ENCODE measurements at regions not wholly inside any gene's neighbourhood (a gene's known extent, or its start where the extent isn't known, plus 50 kb on each side); places are given as distances from the start of the nearest gene placed in this dataset.

DNA sequence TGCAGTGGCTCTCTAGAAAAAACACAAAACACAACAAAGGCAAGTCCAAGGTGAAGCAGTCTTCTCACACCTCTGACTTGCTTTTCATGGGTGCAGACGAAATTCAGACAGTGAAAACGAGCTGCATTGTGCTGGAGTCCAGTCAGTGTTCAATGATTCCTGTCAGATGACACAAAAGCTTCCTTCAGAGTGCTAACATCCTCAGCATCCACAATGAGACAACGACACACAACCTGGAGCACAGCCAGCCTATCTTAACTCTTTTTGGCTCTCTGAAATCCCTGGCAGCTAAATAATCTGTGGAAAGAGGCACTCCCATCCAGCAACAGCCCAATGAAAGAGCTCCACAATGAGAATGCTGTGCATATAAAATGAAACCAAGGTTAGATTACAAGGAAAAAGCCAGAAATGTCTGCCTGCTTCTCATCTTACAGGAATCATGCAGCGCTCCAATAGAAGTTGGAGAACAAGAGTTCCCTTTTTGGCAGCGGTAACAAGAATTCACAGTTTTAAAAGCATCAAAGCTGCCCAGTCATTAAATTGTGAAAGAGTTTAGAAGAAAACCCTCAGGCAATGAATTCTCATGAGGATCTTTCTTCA is 659.8 kb upstream of the TSPY4 start:
- Histone ChIP-seq H3K27ac (no peak overlapping the region), H3K9me3 (replicated peaks) (no peaks in the 10 kb centered on the region), H3K36me3 (no peaks in the 10 kb centered on the region), H3K4me1 (replicated peaks) (no peaks in the 10 kb centered on the region), H3K27me3 (replicated peaks) (no peaks in the 10 kb centered on the region), H3K4me3 (no peak overlapping the region)
- DNase-seq (ENCODE audit: low read depth in 1 of 2, low spot score in 2 of 2) = no peak

DNA sequence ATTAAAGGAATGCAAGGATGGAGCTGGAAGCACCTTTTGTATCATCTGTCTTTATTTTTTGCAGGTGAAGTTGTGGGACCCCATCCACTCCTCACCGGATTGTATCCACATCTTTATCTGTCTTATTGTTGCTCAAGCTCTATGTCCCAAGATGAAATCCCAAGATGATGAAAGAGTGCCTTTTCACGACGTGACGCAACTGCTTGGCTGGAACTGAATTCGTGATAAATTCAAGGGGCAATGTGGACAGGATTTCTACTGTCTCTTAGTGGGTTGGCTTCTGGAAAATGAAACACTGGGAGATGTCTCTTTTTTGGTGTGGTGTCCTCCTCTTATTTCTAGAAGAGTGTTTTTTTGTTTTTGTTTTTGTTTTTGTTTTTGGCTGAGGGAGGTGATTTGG is 650.1 kb upstream of the TSPY4 start:
- Histone ChIP-seq H3K4me3 (no peak overlapping the region), H3K27me3 (replicated peaks) (no peaks in the 10 kb centered on the region), H3K36me3 (no peaks in the 10 kb centered on the region), H3K9me3 (replicated peaks) (no peaks in the 10 kb centered on the region), H3K27ac (no peak overlapping the region), H3K4me1 (replicated peaks) (no peaks in the 10 kb centered on the region)
- no peak for DNase-seq (ENCODE audit: low read depth in 1 of 2, low spot score in 2 of 2)

DNA sequence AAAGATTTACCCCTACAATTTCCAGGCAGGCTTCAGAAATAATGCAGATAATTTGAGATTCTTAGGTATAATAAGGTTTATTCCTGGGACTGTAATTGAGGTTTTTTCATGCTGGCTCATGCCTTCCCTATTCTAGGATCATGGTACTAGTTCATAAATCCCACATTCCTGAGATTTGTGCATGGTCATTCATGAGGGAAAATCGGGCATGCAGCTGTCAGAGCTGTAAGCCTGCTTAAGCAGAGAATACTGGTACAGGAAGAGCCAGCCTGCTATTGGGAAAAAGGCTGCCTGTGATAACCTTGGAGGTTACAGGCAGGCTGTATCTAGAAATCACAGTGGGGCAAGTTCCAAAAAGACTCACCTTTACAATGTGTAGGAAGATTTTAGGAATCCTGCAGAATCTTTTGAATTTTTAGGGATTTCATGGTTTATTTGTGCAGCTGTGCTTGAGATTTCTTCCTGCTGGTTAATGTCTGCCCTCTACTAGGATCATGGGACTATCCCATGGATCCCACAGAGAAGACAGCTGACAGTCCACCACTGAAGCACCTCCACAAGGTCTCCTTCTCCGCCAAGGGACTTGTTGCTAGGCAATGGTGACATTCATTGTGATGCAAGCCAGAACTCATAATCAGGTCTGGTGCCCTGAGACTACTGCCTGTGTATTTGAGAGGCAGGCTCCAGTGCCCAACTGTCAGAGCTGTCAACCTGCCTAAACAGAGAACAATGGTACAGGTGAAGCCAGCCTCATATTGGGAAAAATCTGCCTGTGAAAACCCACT is 646.2 kb upstream of the TSPY4 start:
- no peak overlapping the region for H3K27ac ChIP-seq
- H3K4me1 ChIP-seq (replicated peaks) = no peaks in the 10 kb centered on the region; the same call in 1 of the 2 replicates
- no peaks in the 10 kb centered on the region for H3K27me3 ChIP-seq (replicated peaks)
- no peak for DNase-seq (ENCODE audit: low read depth in 1 of 2, low spot score in 2 of 2)
- no peaks in the 10 kb centered on the region for H3K36me3 ChIP-seq
- H3K9me3 ChIP-seq (replicated peaks) = no peaks in the 10 kb centered on the region
- H3K4me3 ChIP-seq = no peak overlapping the region

DNA sequence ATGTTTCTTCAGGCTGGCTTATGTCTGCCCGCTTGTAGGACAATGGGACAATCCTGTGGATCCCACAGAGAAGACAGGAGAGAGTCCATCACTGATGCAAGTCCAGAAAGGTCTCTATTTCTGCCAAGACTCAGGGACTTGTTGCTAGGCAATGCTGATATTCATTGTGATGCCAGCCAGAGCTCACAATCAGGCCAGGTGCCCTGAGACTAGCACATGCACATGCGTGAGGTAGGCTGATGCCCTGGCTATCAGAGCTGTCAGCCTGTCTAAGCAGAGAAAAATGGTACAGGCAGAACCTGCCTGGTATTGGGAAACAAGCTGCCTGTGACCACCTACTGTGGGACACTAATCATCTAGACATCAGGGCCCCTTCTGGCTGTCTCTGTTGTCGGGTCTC is 638.7 kb upstream of the TSPY4 start:
- H3K27me3 ChIP-seq (replicated peaks) = no peaks in the 10 kb centered on the region
- H3K4me1 ChIP-seq (replicated peaks) = no peaks in the 10 kb centered on the region; the same call in 1 of the 2 replicates
- H3K4me3 ChIP-seq = no peak overlapping the region
- H3K27ac ChIP-seq = no peak overlapping the region
- H3K9me3 ChIP-seq (replicated peaks) = no peaks in the 10 kb centered on the region
- DNase-seq (ENCODE audit: low read depth in 1 of 2, low spot score in 2 of 2) = no peak
- H3K36me3 ChIP-seq = no peaks in the 10 kb centered on the region

DNA sequence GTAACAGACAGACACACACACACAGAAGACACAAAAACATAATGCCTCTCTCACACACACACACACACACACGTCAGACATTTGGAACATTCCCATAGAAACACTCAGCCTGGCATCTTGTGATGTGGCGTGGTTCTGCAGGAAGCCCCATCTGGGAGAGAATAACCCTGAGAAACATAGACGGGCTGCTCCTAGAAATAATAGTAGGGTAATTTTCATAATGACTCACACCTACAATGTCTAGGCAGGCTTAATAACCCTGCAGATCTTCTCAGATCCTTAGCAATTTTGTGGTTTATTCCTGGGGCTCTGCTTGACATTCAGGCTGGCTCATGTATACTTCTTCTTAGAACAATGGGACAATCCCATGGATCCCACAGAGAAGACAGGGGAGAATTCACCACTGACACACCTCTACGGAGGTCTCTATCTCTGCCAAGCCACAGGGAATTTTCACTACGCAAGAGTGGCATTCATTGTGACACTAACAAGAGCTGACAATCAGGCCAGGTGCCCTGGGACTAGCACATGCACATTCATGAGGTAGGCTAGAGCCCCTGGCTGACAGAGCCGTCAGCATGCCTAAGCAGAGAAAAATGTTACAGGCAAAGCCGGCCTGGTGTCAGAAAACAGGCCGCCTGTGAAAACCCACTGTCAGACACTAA is 631.5 kb upstream of the TSPY4 start:
- peak; percentile 44 to 71 for DNase-seq (ENCODE audit: low read depth in 1 of 2, low spot score in 2 of 2)
- Histone ChIP-seq H3K27me3 (replicated peaks) (no peaks in the 10 kb centered on the region), H3K9me3 (replicated peaks) (no peaks in the 10 kb centered on the region), H3K4me3 (no peak overlapping the region), H3K4me1 (replicated peaks) (peaks cover 12% of the 10 kb centered on the region), H3K36me3 (no peaks in the 10 kb centered on the region), H3K27ac (peak overlapping the region; percentile 54)

DNA sequence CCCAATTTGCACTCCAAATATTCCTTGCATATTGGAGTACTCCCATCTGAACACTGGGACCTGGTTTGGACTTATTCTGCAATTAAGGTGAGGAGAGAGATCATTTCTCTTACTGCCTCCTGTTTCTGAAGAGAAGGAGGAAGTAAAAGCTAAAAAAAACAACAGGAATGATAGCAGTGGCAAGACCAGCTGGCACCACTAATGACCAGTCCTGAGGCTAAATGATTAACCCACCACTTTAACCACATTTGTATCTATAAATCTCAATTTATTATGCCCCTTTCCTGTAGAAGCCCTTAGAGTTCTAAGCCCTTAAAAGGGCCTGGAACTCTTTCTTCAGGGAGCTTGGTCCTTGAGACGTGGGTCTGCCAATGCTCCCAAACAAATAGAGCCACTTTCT is 625.0 kb upstream of the TSPY4 start:
- no peak for DNase-seq (ENCODE audit: low read depth in 1 of 2, low spot score in 2 of 2)
- H3K27me3 ChIP-seq (replicated peaks) = no peaks in the 10 kb centered on the region
- H3K9me3 ChIP-seq (replicated peaks) = no peaks in the 10 kb centered on the region
- H3K27ac ChIP-seq = no peak overlapping the region
- no peaks in the 10 kb centered on the region for H3K4me1 ChIP-seq (replicated peaks)
- H3K4me3 ChIP-seq = no peak overlapping the region
- no peaks in the 10 kb centered on the region for H3K36me3 ChIP-seq

DNA sequence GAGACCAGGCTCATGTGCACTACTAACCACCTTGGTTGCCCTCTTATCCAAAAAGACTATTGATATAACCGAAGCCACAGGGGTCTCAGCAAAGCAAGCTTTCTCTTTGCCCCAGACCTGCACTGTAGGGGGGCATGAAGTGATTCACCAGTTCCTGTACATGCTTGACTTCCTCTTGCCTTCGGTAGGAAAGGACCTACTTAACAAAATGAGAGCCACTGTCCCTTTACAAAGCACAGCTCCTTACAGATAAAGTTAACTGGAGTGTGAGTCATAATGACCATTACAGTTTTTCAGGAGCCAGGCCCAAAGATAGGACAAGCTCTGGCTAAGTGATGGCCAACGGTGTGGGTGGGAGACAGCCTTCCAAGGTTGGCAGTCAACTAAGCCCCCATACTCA is 622.0 kb upstream of the TSPY4 start:
- no peak overlapping the region for H3K4me3 ChIP-seq
- H3K9me3 ChIP-seq (replicated peaks) = no peaks in the 10 kb centered on the region
- H3K27me3 ChIP-seq (replicated peaks) = no peaks in the 10 kb centered on the region
- H3K36me3 ChIP-seq = no peaks in the 10 kb centered on the region
- no peak overlapping the region for H3K27ac ChIP-seq
- H3K4me1 ChIP-seq (replicated peaks) = no peaks in the 10 kb centered on the region
- no peak for DNase-seq (ENCODE audit: low read depth in 1 of 2, low spot score in 2 of 2)

DNA sequence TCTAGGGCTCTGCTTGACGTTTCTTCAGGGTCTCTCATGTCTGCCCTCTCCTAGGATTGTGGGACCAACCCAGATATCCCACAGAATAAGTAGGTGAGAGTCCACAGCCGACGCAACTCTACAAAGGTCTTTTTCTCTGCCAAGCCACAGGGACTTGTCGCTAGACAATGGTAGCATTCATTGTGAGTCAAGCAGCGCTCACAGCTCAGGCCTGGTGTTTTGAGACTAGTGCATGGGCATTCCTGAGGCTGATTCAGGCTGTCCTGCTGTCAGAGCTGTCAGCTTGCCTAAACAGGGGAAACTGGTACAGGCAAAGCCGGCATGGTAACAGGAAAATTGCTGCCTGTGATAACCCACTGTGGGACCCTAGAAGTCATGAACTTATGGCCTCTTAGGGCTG is 610.6 kb upstream of the TSPY4 start:
- no peak overlapping the region for H3K27ac ChIP-seq
- no peak overlapping the region for H3K4me3 ChIP-seq
- DNase-seq (ENCODE audit: low read depth in 1 of 2, low spot score in 2 of 2) = peak; percentile 0 to 40
- no peaks in the 10 kb centered on the region for H3K4me1 ChIP-seq (replicated peaks)
- H3K27me3 ChIP-seq (replicated peaks) = no peaks in the 10 kb centered on the region
- H3K9me3 ChIP-seq (replicated peaks) = no peaks in the 10 kb centered on the region
- no peaks in the 10 kb centered on the region for H3K36me3 ChIP-seq

DNA sequence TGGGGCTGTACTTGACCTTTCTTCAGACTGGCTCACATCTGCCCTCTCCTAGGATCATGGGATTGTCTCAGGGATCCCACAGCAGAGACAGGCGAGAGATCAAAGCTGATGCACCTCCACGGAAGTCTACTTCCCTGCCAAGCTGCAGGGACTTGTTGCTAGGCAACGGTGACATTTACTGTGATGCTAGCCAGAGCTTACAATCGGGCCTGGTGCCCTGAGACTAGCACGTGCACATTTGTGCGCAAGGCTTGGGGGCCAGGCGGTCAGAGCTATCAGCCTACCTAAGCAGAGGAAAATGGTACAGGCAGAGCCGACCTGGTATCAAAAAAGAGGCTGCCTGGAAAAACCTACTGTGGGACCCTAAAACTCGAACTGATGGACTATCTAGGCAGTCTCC is 607.3 kb upstream of the TSPY4 start:
- Histone ChIP-seq H3K36me3 (no peaks in the 10 kb centered on the region), H3K27ac (no peak overlapping the region), H3K9me3 (replicated peaks) (no peaks in the 10 kb centered on the region), H3K27me3 (replicated peaks) (no peaks in the 10 kb centered on the region), H3K4me3 (no peak overlapping the region), H3K4me1 (replicated peaks) (0 out of 2 replicates have a peak, but pooled peaks cover 4% of the 10 kb centered on the region)
- no peak for DNase-seq (ENCODE audit: low read depth in 1 of 2, low spot score in 2 of 2)

DNA sequence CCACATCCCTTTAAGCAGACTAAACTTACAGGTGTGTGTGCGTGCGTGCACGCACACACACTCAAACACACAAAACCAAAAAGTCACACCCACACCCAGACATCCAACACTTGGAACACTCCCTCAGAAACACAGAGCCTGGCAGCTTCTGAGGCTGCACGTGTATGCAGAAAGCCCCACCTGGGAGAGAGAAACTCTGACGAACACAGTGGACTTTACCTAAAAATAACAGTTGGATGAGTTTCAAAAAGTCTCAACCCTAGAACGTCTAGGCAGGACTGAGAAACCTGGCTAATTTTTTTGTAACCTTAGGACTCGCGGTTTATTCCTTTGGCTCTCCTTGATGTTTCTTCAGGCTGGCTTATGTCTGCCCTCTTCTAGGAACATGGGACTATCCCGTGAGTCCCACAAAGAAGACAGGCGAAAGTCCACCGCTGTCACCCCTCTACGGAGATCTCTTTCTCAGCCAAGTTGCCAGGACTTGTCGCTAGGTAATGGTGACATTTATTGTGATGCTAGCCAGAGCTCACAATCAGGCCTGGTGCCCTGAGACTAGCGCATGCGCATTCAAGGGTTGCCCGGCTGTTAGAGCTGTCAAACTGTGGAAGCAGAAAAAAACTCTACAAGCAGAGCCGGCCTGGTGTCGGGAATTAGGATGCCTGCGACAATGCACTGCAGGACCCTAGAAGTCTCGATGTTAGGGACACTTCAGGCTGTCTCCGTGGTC is 595.8 kb upstream of the TSPY4 start:
- H3K36me3 ChIP-seq = no peaks in the 10 kb centered on the region
- DNase-seq (ENCODE audit: low read depth in 1 of 2, low spot score in 2 of 2) = no peak
- no peaks in the 10 kb centered on the region for H3K27me3 ChIP-seq (replicated peaks)
- no peak overlapping the region for H3K27ac ChIP-seq
- H3K4me3 ChIP-seq = no peak overlapping the region
- H3K9me3 ChIP-seq (replicated peaks) = no peaks in the 10 kb centered on the region
- H3K4me1 ChIP-seq (replicated peaks) = no peaks in the 10 kb centered on the region

DNA sequence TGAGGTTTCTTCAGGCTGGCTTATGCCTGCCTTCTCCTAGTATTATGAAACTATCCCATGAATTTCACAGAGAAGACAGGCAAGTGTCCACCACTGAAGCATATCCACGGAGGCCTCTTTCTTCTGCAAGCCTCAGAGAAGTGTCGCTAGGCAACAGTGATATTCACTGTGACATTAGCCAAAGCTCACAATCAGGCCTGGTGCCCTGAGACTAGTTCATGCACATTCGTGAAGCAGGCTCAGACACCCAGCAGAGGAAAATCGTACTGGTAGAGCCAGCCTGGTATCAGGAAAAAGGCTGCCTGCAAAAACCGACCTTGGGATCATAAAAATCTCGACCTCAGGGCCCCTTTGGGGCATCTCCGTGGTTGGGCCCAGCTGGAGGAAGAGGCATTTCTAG is 573.1 kb upstream of the TSPY4 start:
- no peaks in the 10 kb centered on the region for H3K27me3 ChIP-seq (replicated peaks)
- peaks cover 21% of the 10 kb centered on the region for H3K4me1 ChIP-seq (replicated peaks)
- no peak overlapping the region for H3K4me3 ChIP-seq
- DNase-seq (ENCODE audit: low read depth in 1 of 2, low spot score in 2 of 2) = no peak
- H3K27ac ChIP-seq = peak overlapping the region; percentile 32; the same call in 1 of the 2 replicates
- no peaks in the 10 kb centered on the region for H3K9me3 ChIP-seq (replicated peaks)
- no peaks in the 10 kb centered on the region for H3K36me3 ChIP-seq

DNA sequence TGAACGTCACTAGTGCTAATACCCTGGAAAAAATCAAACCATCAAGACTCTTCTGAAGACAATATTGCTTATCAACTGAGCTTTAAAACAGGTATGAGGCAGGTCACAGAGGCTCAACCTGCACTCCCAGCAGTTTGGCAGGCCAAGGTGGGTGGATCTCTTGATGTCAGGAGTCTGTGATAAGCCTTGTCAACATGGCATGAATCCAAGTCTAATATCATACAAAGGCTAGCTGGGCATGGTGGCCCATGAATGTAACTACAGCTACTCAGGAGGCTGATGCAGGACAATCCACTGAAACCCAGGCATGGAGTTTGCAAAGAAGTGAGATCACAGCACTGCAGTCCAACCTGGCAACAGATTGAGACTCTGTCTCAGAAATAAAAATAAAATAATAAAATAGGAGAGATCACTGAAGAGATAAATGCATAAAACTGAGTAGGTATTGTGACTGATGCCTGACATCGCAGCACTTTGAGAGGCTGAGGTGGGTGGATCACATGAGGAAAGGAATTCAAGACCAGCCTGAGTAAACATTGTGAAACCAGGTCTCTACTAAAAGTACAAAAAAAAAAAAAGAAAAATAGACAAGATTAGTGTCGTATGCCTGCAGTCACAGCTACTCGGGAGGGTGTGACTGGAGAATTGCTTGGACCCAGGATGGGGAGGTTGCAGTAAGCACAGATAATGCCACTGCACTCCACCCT is 555.9 kb upstream of the TSPY4 start:
- Histone ChIP-seq H3K36me3 (no peaks in the 10 kb centered on the region), H3K4me1 (replicated peaks) (0 out of 2 replicates have a peak, but pooled peaks cover 5% of the 10 kb centered on the region), H3K27ac (no peak overlapping the region), H3K9me3 (replicated peaks) (no peaks in the 10 kb centered on the region), H3K27me3 (replicated peaks) (no peaks in the 10 kb centered on the region), H3K4me3 (no peak overlapping the region)
- DNase-seq (ENCODE audit: low read depth in 1 of 2, low spot score in 2 of 2) = no peak

DNA sequence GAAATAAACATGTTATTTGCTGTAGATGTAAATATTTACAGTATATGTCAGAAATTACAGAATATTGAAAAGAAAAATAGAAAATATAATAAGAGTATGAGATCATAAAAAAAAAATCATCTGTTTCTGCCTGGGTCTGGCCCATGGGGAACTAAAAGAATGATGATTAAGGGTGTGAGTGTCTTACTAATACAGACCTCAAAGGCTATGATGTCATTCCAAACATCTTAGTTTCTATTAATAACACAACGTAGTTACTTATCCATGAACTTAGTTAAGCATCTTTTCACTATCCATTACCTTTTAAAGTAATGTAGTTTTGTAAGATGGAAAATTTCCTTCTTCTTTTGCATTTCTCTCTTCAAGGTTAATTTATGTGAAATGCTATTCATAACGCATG is 542.7 kb upstream of the TSPY4 start:
- H3K27ac ChIP-seq = no peak overlapping the region
- H3K9me3 ChIP-seq (replicated peaks) = no peaks in the 10 kb centered on the region
- no peaks in the 10 kb centered on the region for H3K36me3 ChIP-seq
- H3K4me3 ChIP-seq = no peak overlapping the region
- DNase-seq (ENCODE audit: low read depth in 1 of 2, low spot score in 2 of 2) = no peak
- no peaks in the 10 kb centered on the region for H3K4me1 ChIP-seq (replicated peaks)
- H3K27me3 ChIP-seq (replicated peaks) = no peaks in the 10 kb centered on the region

Measured in SJSA1 (cell line).